Central memory CD4-positive, alpha-beta T cell (primary cell): ENCODE measurements at regions not wholly inside any gene's neighbourhood (a gene's known extent, or its start where the extent isn't known, plus 50 kb on each side); places are given as distances from the start of the nearest gene placed in this dataset.

Source experiments
- DNase-seq: peaks from one replicate; pipeline ENCODE4 v3.0.0; 2022

DNA sequence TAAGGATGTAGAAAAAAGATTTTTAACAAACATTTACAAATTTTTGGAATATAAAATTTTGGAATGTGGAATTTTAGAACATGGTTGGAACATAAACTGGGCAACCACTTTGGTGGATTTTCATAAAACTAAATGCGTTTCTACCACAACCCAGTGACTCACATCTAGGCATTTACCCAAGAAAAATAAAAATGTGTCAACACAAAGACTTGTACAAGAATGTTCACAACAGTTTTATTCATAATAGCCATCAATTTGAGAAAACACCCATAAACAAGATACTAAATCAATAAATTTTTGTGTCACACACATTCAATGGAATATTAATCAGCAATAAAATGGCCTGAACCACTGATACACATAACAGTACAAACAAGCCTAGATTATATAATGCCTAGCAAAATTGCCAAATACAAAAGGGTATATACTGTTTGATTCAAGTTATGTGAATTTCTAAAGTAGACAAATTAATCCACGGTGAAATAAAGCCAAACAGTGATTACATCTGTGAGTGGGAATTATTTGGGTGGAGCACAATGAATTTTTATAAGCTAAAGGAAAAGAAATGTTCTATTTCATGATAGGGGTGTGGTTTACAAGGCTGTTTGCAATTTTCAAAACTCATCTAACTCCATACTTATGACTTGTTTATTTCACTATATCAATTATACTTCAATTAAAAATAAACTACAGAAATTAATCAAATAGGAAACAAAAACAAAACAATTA is 415.2 kb upstream of the OR4E1 start:
- DNase-seq: no peak

DNA sequence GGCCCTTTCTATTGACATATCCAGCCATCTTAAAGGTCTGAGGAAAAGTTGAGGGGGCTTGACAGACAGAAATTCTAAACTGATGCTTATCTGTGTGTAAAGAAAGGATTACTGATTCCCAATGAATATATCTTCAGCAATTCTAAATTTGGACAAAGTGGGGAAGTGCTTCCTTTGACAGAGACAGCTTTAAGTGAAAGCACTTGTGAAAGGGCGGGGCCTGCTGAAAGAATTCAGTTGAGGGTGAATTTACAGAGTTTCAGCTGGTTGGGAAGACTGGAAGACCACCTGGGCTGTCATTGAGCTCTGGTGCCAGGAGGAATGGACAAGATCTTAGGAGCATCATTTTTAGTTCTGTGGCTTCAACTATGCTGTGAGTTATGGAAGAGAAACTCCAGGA is 412.5 kb upstream of the OR4E1 start:
- DNase-seq: no peak

DNA sequence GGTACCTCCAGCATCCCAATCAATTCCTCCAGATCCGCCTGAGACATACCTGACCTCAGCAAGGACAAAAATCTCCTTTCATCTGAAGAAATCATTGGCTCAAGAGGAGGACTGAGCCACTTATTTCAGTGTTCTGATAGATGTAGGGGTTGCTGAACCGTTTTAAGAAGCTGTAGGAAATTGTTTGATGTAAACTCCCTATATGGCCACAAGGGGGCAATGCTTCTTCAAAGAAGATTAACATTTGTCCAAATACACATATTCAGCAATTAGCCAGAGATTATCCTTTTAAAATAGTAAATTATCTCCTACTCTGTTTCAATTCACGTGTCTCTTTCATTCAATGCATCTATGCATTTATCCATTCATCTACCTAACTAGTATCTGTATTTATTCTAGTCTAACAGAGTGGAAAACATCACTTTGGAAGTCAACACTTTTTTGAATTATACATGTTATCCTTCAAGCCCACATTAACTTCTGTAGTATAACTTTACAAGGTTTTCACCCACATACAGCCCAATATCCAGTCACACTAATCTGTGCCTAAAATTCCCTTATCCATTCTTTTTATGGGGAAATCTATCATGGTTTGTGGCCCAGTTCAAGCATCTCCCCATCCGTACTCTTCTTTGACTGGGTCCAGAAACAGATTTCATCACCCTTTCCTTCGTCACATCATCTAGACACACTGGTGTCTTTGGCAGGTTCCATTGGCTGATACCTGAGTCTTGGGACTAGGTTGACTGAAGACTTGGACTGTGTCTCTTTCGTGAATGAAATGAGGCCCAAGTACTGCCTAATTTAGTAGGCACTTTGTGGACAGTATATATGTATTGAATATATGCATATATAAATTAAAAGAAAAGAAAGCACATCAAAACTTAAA is 411.0 kb upstream of the OR4E1 start:
- DNase-seq: peak; percentile 37

DNA sequence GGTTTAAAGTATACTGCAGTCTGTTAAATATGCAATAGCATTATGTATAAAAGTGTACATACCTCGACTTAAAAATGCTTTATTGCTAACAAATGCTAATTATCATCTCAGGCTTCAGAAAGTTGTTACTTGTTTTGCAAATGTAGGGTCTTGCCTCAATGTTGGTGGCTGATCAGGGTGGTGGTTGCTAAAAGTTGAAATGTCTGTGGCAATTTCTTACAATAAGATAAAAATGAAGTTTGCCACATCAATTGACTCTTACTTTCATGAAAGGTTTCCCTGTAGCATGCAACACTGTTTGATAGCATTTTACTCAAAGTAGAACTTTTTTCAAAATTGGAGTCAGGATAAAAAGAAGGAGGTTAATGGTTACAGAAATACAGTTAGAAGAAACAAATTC is 407.7 kb upstream of the OR4E1 start:
- no peak for DNase-seq

DNA sequence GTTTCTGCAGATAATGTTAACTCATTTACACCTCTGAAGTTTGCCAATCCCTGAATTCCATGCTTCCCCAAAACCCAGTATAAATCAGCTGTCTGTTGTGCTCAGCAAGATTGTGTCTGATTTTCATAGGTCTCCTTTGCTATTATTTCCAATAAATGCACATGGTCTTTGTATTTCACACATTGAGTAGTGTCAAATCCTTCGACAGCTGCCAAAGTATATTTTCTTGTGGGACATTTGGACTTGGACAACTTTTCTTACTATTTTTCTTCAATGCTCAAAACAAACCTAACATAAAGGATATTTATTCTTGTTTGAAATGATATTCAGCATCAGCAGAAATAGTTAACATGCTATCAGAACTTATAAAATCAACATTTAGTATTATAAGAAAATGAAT is 406.1 kb upstream of the OR4E1 start:
- no peak for DNase-seq

DNA sequence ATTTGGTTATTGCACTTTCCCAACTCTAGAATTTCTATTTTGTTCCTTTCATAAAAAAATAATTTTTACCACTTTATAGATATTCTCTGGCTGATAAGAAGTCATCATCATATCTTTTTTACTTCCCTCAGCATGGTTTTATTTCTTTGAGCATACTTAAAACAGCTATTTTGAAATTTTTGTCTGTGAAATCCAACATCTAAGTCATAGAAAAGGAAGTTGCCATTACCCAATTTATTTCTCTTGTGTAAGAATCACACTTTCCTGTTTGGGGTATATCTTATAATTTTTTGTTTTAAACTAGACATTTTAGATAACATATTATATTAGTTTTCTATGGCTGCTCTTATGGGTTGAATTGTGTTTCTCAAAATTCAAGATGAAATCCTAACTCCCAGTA is 400.2 kb upstream of the OR4E1 start:
- DNase-seq: no peak

DNA sequence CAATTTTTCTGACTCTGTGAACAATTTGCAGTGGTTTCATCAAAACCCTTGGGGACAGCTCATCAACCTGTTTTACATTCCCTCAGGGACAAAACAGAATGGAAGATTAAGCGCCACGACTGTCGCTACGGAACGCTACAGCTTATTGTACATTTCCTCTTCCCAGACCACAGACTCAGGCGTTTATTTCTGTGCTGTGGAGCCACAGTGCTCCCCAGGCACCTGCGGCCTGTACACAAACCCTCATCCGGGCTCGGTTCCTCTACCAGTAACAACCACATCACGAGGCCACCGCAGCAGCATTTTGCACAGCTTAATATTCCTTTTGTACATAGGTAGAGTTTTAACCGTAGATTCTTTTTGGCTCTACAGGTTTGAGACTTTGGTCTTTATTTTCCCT is 397.4 kb upstream of the OR4E1 start:
- peak; percentile 64 for DNase-seq

DNA sequence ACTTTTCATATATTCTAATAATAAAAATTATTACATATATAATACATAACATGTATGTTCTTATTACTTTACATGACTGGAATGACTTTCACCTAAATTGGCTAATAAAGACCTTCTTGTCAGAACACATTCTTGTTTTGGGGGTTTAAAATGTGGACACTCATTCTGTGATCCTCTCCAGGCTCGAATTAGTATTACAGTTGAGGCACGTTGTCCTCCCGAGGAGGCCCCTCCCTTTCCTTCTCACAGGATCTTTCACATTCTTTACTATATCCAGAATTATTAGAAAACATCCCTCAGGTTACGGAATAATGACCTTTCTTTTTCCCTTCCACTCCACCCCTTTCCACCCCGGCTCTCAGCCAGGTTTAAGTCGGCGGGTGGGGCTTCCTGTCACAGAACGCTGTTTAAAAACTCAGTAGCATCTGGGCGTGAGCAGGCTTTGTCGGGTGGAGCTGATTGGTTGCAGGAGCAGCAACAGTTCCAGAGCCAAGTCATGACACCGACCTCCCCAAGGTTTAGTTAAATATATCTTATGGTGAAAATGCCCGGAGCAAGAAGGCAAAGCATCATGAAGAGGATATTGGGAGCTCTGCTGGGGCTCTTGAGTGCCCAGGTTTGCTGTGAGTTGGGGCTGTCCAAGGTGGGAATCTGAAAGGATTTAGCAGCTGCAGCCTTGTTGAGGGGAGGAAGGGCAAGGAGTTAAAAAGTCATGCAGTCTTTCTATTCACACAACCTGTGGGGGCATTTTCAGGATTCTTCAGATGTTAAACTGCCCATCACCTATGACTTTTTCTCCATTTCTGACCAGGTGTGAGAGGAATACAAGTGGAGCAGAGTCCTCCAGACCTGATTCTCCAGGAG is 396.7 kb upstream of the OR4E1 start:
- DNase-seq: peak; percentile 51

DNA sequence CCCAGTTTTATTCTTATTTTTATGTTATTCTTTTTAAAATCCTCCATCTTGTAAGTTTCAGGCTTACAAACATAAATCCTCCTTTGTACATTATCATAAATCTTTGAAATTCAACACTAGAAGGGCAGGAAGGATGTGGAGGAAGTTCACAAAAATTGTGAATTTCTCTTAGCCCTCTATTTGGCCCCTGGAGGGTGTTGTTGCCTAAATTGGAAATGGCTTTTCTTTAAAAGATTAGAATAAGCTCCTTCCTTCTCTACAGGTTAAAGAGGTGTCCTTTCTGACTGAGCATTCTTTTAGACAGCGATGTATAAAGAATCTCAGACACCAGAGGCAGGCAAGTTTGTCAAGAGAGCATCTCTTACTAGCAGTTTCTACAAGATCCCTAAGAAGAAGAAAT is 391.7 kb upstream of the OR4E1 start:
- no peak for DNase-seq

DNA sequence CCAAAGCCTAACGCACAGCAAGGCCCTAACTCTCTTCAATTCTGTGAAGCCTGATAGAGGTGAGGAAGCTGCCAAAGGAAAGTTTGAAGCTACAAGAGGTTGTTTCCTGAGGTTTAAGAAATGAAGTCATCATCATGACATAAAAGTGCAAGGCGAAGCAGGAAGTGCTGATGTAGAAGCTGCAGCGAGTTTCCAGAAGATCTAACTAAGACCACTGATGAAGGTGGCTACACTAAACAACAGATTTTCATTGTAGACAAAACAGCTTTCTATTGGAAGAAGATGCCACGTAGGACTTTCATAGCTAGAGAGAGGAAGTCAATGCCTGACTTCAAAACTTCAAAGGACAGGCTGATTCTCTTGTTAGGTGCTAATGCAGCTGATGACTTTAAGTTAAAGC is 385.6 kb upstream of the OR4E1 start:
- DNase-seq: no peak

DNA sequence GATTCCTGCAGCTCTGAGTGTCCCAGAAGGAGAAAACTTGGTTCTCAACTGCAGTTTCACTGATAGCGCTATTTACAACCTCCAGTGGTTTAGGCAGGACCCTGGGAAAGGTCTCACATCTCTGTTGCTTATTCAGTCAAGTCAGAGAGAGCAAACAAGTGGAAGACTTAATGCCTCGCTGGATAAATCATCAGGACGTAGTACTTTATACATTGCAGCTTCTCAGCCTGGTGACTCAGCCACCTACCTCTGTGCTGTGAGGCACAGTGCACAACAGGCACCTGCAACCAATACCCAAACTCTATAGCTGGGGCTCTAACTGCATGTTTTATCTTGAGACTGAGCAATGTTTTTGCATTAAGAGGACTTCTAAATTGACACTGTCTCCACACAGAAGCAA is 379.2 kb upstream of the OR4E1 start:
- DNase-seq: no peak

DNA sequence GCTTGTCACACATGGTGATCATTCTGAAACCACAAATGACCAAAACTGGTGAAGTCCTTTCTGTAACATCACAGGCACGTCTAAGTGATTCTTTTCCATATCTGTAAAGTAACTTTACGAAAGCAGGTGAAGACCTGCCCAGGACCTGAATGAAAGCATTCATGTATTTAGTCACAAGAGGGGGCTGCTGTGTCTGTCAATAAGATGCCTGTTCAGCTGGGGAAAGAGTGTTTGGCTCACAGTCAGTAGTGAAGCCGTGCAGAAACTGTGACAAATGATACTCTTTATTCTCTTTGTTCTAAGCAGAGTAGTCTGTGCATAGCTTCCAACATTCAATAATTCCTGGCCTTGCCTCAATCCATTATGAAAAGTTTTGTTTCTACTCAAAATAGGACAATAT is 373.5 kb upstream of the OR4E1 start:
- peak; percentile 45 for DNase-seq

DNA sequence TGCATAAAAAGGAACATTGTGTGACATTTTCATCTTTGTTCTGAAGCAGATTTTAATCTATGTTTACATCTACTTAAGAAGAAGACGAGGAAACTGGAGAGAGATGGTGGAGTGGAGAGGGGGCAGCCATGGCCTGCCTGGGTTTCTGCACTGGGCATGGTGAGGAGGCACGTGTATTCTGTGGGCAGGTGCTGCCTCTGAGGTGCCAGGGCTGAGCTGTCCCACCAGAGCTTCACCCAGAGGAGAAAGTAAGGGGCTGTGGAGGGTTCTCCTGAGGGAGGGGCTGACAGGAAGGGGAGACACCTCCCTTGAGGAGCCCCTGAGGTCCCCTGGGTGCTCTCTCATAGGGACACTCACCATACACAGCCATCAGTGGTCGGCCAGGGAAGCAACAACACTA is 372.4 kb upstream of the OR4E1 start:
- no peak for DNase-seq

DNA sequence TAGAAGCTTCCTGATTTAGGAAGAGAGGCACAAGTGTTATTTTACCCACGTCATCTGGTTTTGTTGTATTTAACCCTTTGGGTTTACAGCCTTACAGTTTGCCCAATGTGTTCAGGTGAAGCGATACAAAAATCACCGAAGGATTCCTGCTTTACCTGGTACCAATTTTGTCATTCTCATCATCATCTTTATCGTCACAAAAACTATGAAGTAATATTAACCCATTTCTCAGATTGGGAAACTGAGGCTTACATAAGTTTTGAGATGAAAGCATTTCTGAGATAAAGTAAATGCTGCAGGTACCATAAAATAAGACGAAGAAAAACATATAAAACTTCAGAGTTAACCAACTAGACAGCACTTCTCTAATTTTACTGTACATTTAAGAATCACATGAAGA is 370.6 kb upstream of the OR4E1 start:
- DNase-seq: no peak

DNA sequence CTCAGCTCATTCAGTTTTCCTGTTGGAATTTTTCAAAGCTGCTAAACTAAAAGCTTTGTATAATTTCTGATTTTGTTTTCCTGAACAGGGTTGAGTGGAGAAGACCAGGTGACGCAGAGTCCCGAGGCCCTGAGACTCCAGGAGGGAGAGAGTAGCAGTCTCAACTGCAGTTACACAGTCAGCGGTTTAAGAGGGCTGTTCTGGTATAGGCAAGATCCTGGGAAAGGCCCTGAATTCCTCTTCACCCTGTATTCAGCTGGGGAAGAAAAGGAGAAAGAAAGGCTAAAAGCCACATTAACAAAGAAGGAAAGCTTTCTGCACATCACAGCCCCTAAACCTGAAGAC is 367.1 kb upstream of the OR4E1 start:
- DNase-seq: no peak

DNA sequence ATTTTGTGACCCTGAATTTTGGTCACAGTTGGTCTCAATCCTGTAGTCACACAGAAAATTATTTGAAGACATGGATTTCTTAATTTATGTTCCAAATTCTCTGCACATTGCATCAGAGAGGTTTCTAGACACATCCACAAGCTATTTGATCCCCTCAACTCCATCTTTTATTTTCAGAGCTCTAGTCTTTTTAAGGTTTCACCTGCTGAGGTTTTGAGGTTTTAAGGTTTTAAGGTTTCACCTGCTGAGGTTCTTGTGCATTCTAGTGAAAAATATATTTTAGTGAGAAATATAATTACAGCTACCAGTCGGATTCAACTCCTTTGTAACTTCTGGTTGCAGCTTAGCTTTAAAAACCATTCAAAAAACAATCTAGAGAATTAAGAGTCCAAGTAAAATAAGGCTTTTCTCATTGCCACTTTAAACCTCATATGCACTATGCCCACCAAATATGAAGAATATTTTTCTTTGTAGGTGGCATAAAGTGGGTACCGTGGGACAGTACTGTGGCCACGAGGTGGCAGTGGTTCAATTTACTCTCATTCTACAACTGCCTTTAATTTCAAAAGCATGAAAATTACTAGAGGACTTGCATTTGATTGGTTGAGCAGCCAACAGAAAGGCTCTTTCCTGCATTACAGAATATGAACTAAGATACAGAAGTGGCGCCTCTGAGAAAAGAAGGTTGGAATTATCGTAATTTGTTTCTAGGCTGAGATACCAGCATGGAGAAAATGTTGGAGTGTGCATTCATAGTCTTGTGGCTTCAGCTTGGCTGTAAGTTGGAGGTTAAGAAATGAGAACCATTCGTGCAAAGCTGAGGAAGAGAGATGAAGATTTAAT is 366.5 kb upstream of the OR4E1 start:
- DNase-seq: peak; percentile 37

DNA sequence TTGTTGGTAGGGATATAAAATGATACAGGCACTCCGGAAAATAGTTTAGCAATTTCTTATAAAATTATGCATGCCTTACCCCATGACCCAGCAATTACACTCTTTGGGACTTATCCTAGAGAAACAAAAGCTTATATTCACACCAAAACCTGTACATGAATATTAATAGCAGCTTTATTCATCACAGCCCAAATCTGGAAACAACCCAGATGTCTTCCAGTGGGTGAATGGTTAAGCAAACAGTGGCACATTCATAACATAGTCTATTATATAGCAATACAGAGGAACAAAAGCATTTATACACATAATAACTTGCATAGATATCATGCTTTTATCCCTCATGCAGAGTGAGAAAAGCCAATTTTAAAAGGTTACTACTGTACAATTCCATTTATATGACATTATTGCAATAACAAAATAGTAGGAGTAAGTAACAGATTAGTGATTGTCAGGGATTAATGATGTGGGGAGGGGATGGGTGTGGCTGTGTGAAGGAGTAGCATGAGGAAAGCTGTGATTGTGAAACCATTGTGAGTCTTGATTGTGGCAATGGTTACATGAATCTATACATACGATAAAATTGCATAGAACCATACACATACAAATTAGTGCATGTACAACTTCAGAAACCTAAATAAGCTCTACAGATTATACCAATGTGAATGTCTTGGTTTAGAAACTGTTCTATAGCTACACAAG is 363.1 kb upstream of the OR4E1 start:
- DNase-seq: no peak

DNA sequence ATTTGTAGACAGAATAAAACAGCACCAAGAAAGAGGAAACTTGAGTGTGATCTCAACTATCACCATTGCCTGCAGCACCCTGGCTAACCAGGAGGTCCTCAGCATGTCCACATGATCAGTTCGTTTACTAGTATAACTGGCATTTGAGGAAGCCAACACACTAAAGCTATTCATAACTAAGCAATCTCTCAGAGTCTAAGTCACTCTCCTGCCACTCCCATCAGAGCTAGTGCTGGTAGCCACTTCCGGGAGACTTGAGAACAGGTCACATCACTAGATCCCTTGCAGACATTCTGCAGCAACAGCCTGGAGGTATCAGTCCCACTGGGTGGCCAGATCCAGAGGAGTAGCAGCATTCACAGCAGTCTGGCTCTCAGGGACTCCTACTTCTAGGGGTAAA is 352.9 kb upstream of the OR4E1 start:
- no peak for DNase-seq

DNA sequence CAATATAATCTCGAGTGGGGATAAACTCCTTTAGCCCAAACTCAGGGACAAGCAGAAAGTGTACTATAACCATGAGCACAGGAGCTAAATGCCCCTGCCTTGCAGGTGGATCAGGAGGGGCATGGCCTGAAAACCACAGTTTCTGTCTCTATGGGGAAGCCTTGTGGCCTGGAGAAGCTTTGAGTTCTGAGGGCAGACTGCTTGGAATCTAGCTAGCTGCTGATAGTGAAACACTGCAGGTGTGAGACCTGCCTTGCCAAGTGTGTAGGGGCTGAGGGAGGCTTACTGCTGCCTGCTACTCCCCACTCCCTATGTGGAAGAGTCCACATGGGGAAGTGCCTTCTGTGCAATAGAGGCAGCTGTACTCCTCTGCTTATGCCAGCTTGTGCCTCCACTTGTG is 352.3 kb upstream of the OR4E1 start:
- DNase-seq: no peak

DNA sequence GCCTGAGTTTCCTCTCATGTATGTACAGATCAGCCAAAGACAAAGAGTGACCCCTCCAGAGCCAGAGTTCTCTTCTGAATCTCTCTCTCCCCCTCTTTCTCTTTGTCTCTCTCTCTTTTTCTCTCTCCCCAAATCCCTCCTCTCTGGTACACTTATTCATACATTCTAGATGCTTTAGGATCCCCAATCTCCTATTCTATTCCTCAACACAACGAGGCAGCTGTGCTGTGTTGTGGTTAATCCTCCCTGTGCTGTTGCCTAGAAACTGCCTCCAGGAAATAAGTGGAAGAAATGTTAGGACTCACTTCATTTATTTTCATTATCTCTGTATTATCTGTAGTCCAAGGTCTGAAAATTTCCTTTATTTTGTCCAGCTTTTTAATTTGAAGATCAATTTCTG is 350.5 kb upstream of the OR4E1 start:
- DNase-seq: no peak

DNA sequence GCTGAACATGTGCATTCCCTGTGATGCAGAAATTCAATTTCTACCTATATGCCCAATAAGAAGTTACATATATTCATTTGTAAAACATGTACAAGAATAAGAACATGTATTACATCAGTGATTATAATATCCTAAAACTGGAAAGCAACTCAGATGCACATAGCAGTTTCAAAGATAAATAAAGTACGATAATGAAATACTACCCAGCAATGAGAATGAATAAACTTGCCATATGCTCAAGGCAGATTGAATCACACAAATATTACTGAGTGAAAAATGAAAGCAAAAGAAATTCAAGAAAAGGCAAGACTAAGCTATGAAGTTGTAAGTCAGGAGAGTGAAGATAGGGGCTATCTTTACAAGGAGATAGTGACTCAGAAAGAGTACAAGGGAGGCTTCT is 345.3 kb upstream of the OR4E1 start:
- DNase-seq: no peak

DNA sequence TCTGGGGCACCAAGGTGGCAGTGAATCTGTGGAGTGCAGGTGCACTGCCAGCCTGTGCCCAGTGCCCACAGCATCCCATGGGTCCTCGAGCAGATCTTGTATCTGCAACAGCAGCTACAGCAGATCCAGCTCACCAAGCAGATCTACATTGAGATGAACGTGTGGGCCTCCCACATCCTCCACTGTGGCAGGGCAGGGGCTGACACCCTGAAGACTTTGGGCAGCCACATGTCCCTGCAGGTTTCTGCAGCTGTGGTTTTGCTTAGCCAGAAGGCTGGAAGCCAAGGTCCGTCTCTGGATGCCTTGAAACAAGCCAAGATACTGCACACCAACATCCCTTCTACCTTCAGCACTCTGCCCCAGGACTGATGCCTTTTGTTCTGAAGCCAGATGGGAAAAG is 338.8 kb upstream of the OR4E1 start:
- DNase-seq: no peak
